ENCODE measurements at regions not wholly inside any gene's neighbourhood (a gene's known extent, or its start where the extent isn't known, plus 50 kb on each side); places are given as distances from the start of the nearest gene placed in this dataset.

GRCh38 chr3:194267744-194268653 is 83.1 kb downstream of the CPN2 start:
- DNase-seq: no peak

GRCh38 chr3:194268654-194269512 is 82.2 kb downstream of the CPN2 start:
- DNase-seq: no peak

GRCh38 chr3:194269610-194270145 is 81.5 kb downstream of the CPN2 start:
- no peak for DNase-seq

GRCh38 chr3:194270627-194271459 is 80.3 kb downstream of the CPN2 start:
- DNase-seq: no peak

GRCh38 chr3:194271460-194272035 is 79.6 kb downstream of the CPN2 start:
- no peak for DNase-seq

GRCh38 chr3:194272221-194272620 is 78.9 kb downstream of the CPN2 start:
- DNase-seq: no peak

GRCh38 chr3:194272861-194273742 is 78.0 kb downstream of the CPN2 start:
- no peak for DNase-seq

GRCh38 chr3:194273743-194274310 is 77.3 kb downstream of the CPN2 start:
- no peak for DNase-seq

- DNase-seq: no peak
These were observed 76.6 kb downstream of the CPN2 start for GRCh38 chr3:194274424-194275085.

GRCh38 chr3:194275291-194275690 is 75.8 kb downstream of the CPN2 start:
- DNase-seq: no peak

GRCh38 chr3:194275721-194276120 is 75.4 kb downstream of the CPN2 start:
- DNase-seq: no peak

- no peak for DNase-seq
These were observed 74.4 kb downstream of the CPN2 start for GRCh38 chr3:194276768-194277103.

- no peak for DNase-seq
These were observed 73.9 kb downstream of the CPN2 start for GRCh38 chr3:194277104-194277785.

- DNase-seq: no peak
These were observed 73.4 kb downstream of the CPN2 start for GRCh38 chr3:194277786-194278130.

GRCh38 chr3:194278186-194278845 is 72.8 kb downstream of the CPN2 start:
- DNase-seq: no peak

GRCh38 chr3:194279101-194279500 is 72.0 kb downstream of the CPN2 start:
- DNase-seq: no peak

GRCh38 chr3:194279701-194280360 is 71.3 kb downstream of the CPN2 start:
- no peak for DNase-seq

- DNase-seq: no peak
These were observed 70.4 kb downstream of the CPN2 start for GRCh38 chr3:194280777-194281176.

GRCh38 chr3:194281306-194281705 is 69.8 kb downstream of the CPN2 start:
- DNase-seq: no peak

Data from activated CD4-positive, alpha-beta T cell treated with anti-CD3 and anti-CD28 coated beads, Interleukin-2, Interleukin-6, amounts not matched to agents 100 ng/mL and 50 ng/mL, durations not matched to agents 16 hours and 8 hours (primary cell).